ENCODE measurements at regions not wholly inside any gene's neighbourhood (a gene's known extent, or its start where the extent isn't known, plus 50 kb on each side); places are given as distances from the start of the nearest gene placed in this dataset.

DNA sequence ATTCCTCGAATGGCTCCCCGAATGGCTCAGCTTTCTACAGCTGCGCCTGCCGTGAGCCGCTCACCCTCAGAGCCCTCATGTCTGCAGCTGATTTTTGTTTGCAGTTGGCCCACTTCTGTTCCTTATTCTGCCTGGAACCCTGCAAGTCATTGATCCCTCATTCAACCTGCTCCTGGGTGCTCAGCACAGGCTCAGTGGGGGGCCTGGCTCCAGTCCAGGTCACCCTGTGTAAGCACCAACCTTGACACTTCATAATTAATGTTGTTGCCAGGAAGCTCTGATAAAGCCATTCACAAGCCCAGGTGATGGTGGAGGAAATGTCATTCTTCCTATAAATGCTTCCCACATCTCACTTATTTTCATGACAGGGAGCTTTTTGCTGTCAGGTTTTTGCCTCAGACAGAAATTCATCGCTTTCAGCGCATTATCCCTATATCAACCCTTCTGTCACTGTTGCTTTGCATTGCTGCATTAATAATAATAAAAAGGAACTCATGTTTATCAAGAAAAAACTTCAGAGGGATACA lies 85.7 kb downstream of the F11 start:
- no CpG with 5 or more reads among the region's 7 CpGs for WGBS (ENCODE audit: extremely low coverage, insufficient coverage, low lambda C conversion rate)
- Histone ChIP-seq H2BK15ac (replicated peaks; ENCODE audit: low read depth) (no peak overlapping the region), H3K9ac (ENCODE audit: low read length) (no peak overlapping the region)

DNA sequence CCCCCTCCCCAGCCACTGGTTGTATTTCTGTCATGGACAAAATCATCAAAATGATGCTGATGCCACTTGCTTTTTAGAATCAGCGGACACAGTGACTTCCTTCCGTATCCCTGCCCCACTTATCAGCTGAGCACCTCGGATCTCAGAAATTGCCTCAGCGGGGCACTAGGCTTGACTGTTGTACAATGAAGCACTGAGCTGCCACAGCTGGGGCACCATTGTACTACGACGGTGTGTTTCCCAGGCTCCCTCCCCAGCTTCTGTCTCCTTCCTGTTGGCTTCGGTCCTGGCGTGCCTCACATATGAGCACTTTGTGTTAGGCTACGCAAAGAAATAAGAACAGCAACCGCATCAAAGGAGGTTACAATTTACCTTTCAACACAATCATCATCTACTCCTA lies 82.4 kb downstream of the F11 start:
- H3K23ac ChIP-seq (ENCODE audit: low read length) = no peak overlapping the region
- no peak overlapping the region for H3K4ac ChIP-seq (ENCODE audit: low read depth, low read length)
- H4K5ac ChIP-seq (ENCODE audit: low read length) = no peak overlapping the region
- no peak overlapping the region for H3K4me2 ChIP-seq (ENCODE audit: low read length)
- no peaks in the 10 kb centered on the region for H3K4me1 ChIP-seq (ENCODE audit: control insufficient read depth, low read depth, low read length)
- no peaks in the 10 kb centered on the region for H3K79me1 ChIP-seq (ENCODE audit: low read length)
- no peak overlapping the region for H4K8ac ChIP-seq (ENCODE audit: low read depth, low read length)
- no peak overlapping the region for H3K27ac ChIP-seq (ENCODE audit: low read depth, low read length)
- H3K18ac ChIP-seq (ENCODE audit: low read length) = no peak overlapping the region
- no peak overlapping the region for H2AK5ac ChIP-seq (ENCODE audit: low read length)
- H3K27me3 ChIP-seq (ENCODE audit: insufficient read depth, low read length, poor library complexity) = peaks cover 7% of the 10 kb centered on the region
- WGBS (ENCODE audit: extremely low coverage, insufficient coverage, low lambda C conversion rate) = no CpG with 5 or more reads among the region's 10 CpGs
- H3K56ac ChIP-seq (ENCODE audit: low read length) = no peak overlapping the region
- no peak overlapping the region for H2BK120ac ChIP-seq (ENCODE audit: low read depth, low read length)
- no peaks in the 10 kb centered on the region for H3K36me3 ChIP-seq (ENCODE audit: control insufficient read depth, insufficient read depth, low read length)
- H3K4me3 ChIP-seq (ENCODE audit: low read length) = no peak overlapping the region
- H3K79me2 ChIP-seq (ENCODE audit: control insufficient read depth, insufficient read depth, low read length) = no peaks in the 10 kb centered on the region
- DNase-seq = no peak
- no peak overlapping the region for H2BK15ac ChIP-seq (replicated peaks; ENCODE audit: low read depth)
- H3K9ac ChIP-seq (ENCODE audit: low read length) = no peak overlapping the region
- no peak overlapping the region for H2BK5ac ChIP-seq (ENCODE audit: low read length)

More for the DNA sequence above, 85.7 kb downstream of the F11 start:
- Histone ChIP-seq H3K23ac (ENCODE audit: low read length) (no peak overlapping the region), H3K36me3 (ENCODE audit: control insufficient read depth, insufficient read depth, low read length) (no peaks in the 10 kb centered on the region), H3K79me1 (ENCODE audit: low read length) (no peaks in the 10 kb centered on the region), H3K18ac (ENCODE audit: low read length) (no peak overlapping the region), H2BK120ac (ENCODE audit: low read depth, low read length) (no peak overlapping the region), H3K4me3 (ENCODE audit: low read length) (no peak overlapping the region), H2AK5ac (ENCODE audit: low read length) (no peak overlapping the region), H3K56ac (ENCODE audit: low read length) (no peak overlapping the region), H3K79me2 (ENCODE audit: control insufficient read depth, insufficient read depth, low read length) (no peaks in the 10 kb centered on the region), H3K4ac (ENCODE audit: low read depth, low read length) (no peak overlapping the region), H3K27ac (ENCODE audit: low read depth, low read length) (no peak overlapping the region), H2BK5ac (ENCODE audit: low read length) (no peak overlapping the region), H3K27me3 (ENCODE audit: insufficient read depth, low read length, poor library complexity) (peaks cover 1% of the 10 kb centered on the region), H3K4me1 (ENCODE audit: control insufficient read depth, low read depth, low read length) (no peaks in the 10 kb centered on the region), H3K4me2 (ENCODE audit: low read length) (no peak overlapping the region), H4K5ac (ENCODE audit: low read length) (no peak overlapping the region), H4K8ac (ENCODE audit: low read depth, low read length) (no peak overlapping the region)
- DNase-seq = no peak

DNA sequence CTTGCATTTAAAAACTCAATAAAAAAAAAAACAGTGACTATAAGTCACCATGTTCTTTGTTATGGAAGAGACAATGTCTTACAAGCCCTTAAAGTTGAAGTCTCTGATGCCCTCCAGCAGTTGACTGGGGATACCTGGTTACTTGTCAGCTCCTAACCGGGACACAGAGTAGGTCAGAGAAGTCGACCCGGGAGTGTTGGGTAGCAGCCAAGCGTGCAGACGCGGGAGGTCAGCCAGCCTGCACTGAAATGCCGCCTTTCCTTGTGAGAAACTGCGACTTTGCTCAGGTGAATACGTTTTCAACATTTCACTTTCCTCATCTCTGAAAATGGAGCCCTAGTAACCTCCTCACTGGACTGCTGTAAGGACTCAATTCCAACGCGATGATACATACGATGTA lies 81.8 kb downstream of the F11 start:
- no peak overlapping the region for H3K4ac ChIP-seq (ENCODE audit: low read depth, low read length)
- no peak overlapping the region for H2BK5ac ChIP-seq (ENCODE audit: low read length)
- no peak overlapping the region for H3K9ac ChIP-seq (ENCODE audit: low read length)
- H3K56ac ChIP-seq (ENCODE audit: low read length) = no peak overlapping the region
- no peaks in the 10 kb centered on the region for H3K4me1 ChIP-seq (ENCODE audit: control insufficient read depth, low read depth, low read length)
- H3K79me1 ChIP-seq (ENCODE audit: low read length) = no peaks in the 10 kb centered on the region
- no peak overlapping the region for H3K4me2 ChIP-seq (ENCODE audit: low read length)
- H3K36me3 ChIP-seq (ENCODE audit: control insufficient read depth, insufficient read depth, low read length) = no peaks in the 10 kb centered on the region
- WGBS (ENCODE audit: extremely low coverage, insufficient coverage, low lambda C conversion rate) = no CpG with 5 or more reads among the region's 12 CpGs
- H2BK15ac ChIP-seq (replicated peaks; ENCODE audit: low read depth) = no peak overlapping the region
- H3K23ac ChIP-seq (ENCODE audit: low read length) = no peak overlapping the region
- no peak for DNase-seq
- H2AK5ac ChIP-seq (ENCODE audit: low read length) = no peak overlapping the region
- no peak overlapping the region for H4K8ac ChIP-seq (ENCODE audit: low read depth, low read length)
- H3K79me2 ChIP-seq (ENCODE audit: control insufficient read depth, insufficient read depth, low read length) = no peaks in the 10 kb centered on the region
- H4K5ac ChIP-seq (ENCODE audit: low read length) = no peak overlapping the region
- H3K27me3 ChIP-seq (ENCODE audit: insufficient read depth, low read length, poor library complexity) = peaks cover 8% of the 10 kb centered on the region
- H3K27ac ChIP-seq (ENCODE audit: low read depth, low read length) = no peak overlapping the region
- no peak overlapping the region for H3K4me3 ChIP-seq (ENCODE audit: low read length)
- H2BK120ac ChIP-seq (ENCODE audit: low read depth, low read length) = no peak overlapping the region
- no peak overlapping the region for H3K18ac ChIP-seq (ENCODE audit: low read length)

DNA sequence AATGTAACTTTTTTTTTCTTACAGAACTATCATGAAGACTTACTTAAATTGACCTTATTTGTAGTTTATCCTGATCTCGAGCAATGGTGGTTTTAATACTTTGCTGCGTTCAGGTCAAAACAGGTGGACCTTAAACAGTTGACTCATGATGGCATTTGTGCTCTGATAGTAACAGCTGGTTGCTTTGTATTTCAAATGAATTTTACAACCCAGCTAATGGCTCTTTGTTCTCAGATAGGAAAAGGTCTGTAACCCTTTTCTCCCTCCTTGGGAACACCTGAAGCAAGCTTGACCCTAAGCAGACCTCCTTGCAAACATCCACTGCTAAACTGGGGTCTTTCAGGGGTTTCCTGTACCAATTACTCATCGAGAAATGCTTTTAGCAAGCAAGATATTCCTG lies 79.2 kb downstream of the F11 start:
- no peaks in the 10 kb centered on the region for H3K4me1 ChIP-seq (ENCODE audit: control insufficient read depth, low read depth, low read length)
- peaks cover 8% of the 10 kb centered on the region for H3K27me3 ChIP-seq (ENCODE audit: insufficient read depth, low read length, poor library complexity)
- H3K4ac ChIP-seq (ENCODE audit: low read depth, low read length) = no peak overlapping the region
- peak; percentile 49 for DNase-seq
- H3K23ac ChIP-seq (ENCODE audit: low read length) = no peak overlapping the region
- no peak overlapping the region for H2AK5ac ChIP-seq (ENCODE audit: low read length)
- H2BK120ac ChIP-seq (ENCODE audit: low read depth, low read length) = no peak overlapping the region
- no peaks in the 10 kb centered on the region for H3K79me2 ChIP-seq (ENCODE audit: control insufficient read depth, insufficient read depth, low read length)
- H2BK15ac ChIP-seq (replicated peaks; ENCODE audit: low read depth) = no peak overlapping the region
- no peaks in the 10 kb centered on the region for H3K79me1 ChIP-seq (ENCODE audit: low read length)
- no peak overlapping the region for H2BK5ac ChIP-seq (ENCODE audit: low read length)
- no peak overlapping the region for H4K5ac ChIP-seq (ENCODE audit: low read length)
- no peak overlapping the region for H3K18ac ChIP-seq (ENCODE audit: low read length)
- no peak overlapping the region for H3K27ac ChIP-seq (ENCODE audit: low read depth, low read length)
- no peak overlapping the region for H3K56ac ChIP-seq (ENCODE audit: low read length)
- H3K4me2 ChIP-seq (ENCODE audit: low read length) = no peak overlapping the region
- H3K9ac ChIP-seq (ENCODE audit: low read length) = no peak overlapping the region
- no peak overlapping the region for H4K8ac ChIP-seq (ENCODE audit: low read depth, low read length)
- no peak overlapping the region for H3K4me3 ChIP-seq (ENCODE audit: low read length)
- no peaks in the 10 kb centered on the region for H3K36me3 ChIP-seq (ENCODE audit: control insufficient read depth, insufficient read depth, low read length)
- whole genome bisulfite sequencing (ENCODE audit: extremely low coverage, insufficient coverage, low lambda C conversion rate) = no CpG with 5 or more reads among the region's 3 CpGs

DNA sequence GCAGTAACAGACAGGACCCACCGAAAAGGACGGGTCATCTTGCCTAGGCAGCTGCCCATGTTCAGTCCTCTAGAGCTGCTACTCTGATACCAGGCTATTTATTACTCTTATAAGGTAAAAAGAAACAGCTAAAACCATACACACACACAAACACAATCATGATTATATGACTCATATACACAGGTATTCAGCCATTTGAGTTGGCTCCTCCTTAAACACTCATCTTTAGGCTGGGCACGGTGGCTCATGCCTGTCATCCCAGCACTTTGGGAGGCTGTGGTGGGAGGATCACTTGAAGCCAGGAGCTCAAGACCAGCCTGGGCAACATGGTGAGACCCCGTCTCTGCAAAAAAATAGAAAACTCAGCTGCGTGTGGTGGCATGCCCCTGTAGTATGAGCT lies 76.6 kb downstream of the F11 start:
- H3K4me1 ChIP-seq (ENCODE audit: control insufficient read depth, low read depth, low read length) = no peaks in the 10 kb centered on the region
- no peak overlapping the region for H3K4me2 ChIP-seq (ENCODE audit: low read length)
- H3K23ac ChIP-seq (ENCODE audit: low read length) = no peak overlapping the region
- H3K9ac ChIP-seq (ENCODE audit: low read length) = no peak overlapping the region
- no peak overlapping the region for H2BK5ac ChIP-seq (ENCODE audit: low read length)
- no peak overlapping the region for H2BK120ac ChIP-seq (ENCODE audit: low read depth, low read length)
- no peak overlapping the region for H3K18ac ChIP-seq (ENCODE audit: low read length)
- H3K27ac ChIP-seq (ENCODE audit: low read depth, low read length) = no peak overlapping the region
- H3K4ac ChIP-seq (ENCODE audit: low read depth, low read length) = no peak overlapping the region
- peaks cover 7% of the 10 kb centered on the region for H3K27me3 ChIP-seq (ENCODE audit: insufficient read depth, low read length, poor library complexity)
- no peak overlapping the region for H3K4me3 ChIP-seq (ENCODE audit: low read length)
- no peaks in the 10 kb centered on the region for H3K79me2 ChIP-seq (ENCODE audit: control insufficient read depth, insufficient read depth, low read length)
- H3K36me3 ChIP-seq (ENCODE audit: control insufficient read depth, insufficient read depth, low read length) = no peaks in the 10 kb centered on the region
- WGBS (ENCODE audit: extremely low coverage, insufficient coverage, low lambda C conversion rate) = no CpG with 5 or more reads among the region's 5 CpGs
- H4K5ac ChIP-seq (ENCODE audit: low read length) = no peak overlapping the region
- no peak overlapping the region for H4K8ac ChIP-seq (ENCODE audit: low read depth, low read length)
- no peak overlapping the region for H2BK15ac ChIP-seq (replicated peaks; ENCODE audit: low read depth)
- no peaks in the 10 kb centered on the region for H3K79me1 ChIP-seq (ENCODE audit: low read length)
- H2AK5ac ChIP-seq (ENCODE audit: low read length) = no peak overlapping the region
- no peak overlapping the region for H3K56ac ChIP-seq (ENCODE audit: low read length)
- no peak for DNase-seq

GRCh38 chr4:186341655-186342054 lies 75.7 kb downstream of the F11 start:
- no peaks in the 10 kb centered on the region for H3K79me2 ChIP-seq (ENCODE audit: control insufficient read depth, insufficient read depth, low read length)
- H2BK5ac ChIP-seq (ENCODE audit: low read length) = no peak overlapping the region
- no peak overlapping the region for H3K4me2 ChIP-seq (ENCODE audit: low read length)
- H3K18ac ChIP-seq (ENCODE audit: low read length) = no peak overlapping the region
- DNase-seq = no peak
- no peaks in the 10 kb centered on the region for H3K36me3 ChIP-seq (ENCODE audit: control insufficient read depth, insufficient read depth, low read length)
- H3K4me1 ChIP-seq (ENCODE audit: control insufficient read depth, low read depth, low read length) = no peaks in the 10 kb centered on the region
- no peaks in the 10 kb centered on the region for H3K79me1 ChIP-seq (ENCODE audit: low read length)
- no peak overlapping the region for H3K27ac ChIP-seq (ENCODE audit: low read depth, low read length)
- H3K27me3 ChIP-seq (ENCODE audit: insufficient read depth, low read length, poor library complexity) = peaks cover 7% of the 10 kb centered on the region
- H2AK5ac ChIP-seq (ENCODE audit: low read length) = no peak overlapping the region
- H4K5ac ChIP-seq (ENCODE audit: low read length) = no peak overlapping the region
- no peak overlapping the region for H2BK15ac ChIP-seq (replicated peaks; ENCODE audit: low read depth)
- no peak overlapping the region for H3K23ac ChIP-seq (ENCODE audit: low read length)
- H3K4ac ChIP-seq (ENCODE audit: low read depth, low read length) = no peak overlapping the region
- H3K56ac ChIP-seq (ENCODE audit: low read length) = no peak overlapping the region
- H2BK120ac ChIP-seq (ENCODE audit: low read depth, low read length) = no peak overlapping the region
- H3K9ac ChIP-seq (ENCODE audit: low read length) = no peak overlapping the region
- WGBS (ENCODE audit: extremely low coverage, insufficient coverage, low lambda C conversion rate) = no CpG with 5 or more reads among the region's 5 CpGs
- no peak overlapping the region for H3K4me3 ChIP-seq (ENCODE audit: low read length)
- H4K8ac ChIP-seq (ENCODE audit: low read depth, low read length) = no peak overlapping the region

Measured in mesendoderm (in vitro differentiated cells).